ENCODE measurements at regions not wholly inside any gene's neighbourhood (a gene's known extent, or its start where the extent isn't known, plus 50 kb on each side); places are given as distances from the start of the nearest gene placed in this dataset.

GRCh38 chr4:13316354-13316753, 167.8 kb downstream of the RAB28 start:
- no peaks in the 10 kb centered on the region for H3K4me1 ChIP-seq
- H3K36me3 ChIP-seq, result no peaks in the 10 kb centered on the region
- TF ChIP-seq POLR2A (IDR thresholded peaks at IDR 0.05) (no peak), CTCF (IDR thresholded peaks at IDR 0.05) (no peak), EP300 (IDR thresholded peaks at IDR 0.05) (no peak), POLR2AphosphoS5 (IDR thresholded peaks at IDR 0.05) (no peak)
- H3K27ac ChIP-seq, result no peak overlapping the region
- peaks cover 0 to under 1% (median 0%) of the 10 kb centered on the region in 4 donors for H3K9me3 ChIP-seq
- no peak overlapping the region for H3K4me3 ChIP-seq
- no peak for DNase-seq
- no peaks in the 10 kb centered on the region for H3K27me3 ChIP-seq
- WGBS, 2 donors, result 86 to 87% methylated on average over 3 of the region's 3 CpGs
- intact Hi-C loops (cut with DNase I), result no loop called here

GRCh38 chr4:13313856-13314255, 170.3 kb downstream of the RAB28 start:
- no peaks in the 10 kb centered on the region for H3K4me1 ChIP-seq
- no peak for DNase-seq
- no peaks in the 10 kb centered on the region for H3K27me3 ChIP-seq
- no peak overlapping the region for H3K4me3 ChIP-seq
- intact Hi-C loops (cut with DNase I), result no loop called here
- TF ChIP-seq POLR2AphosphoS5 (IDR thresholded peaks at IDR 0.05) (no peak), POLR2A (IDR thresholded peaks at IDR 0.05) (no peak), EP300 (IDR thresholded peaks at IDR 0.05) (no peak), CTCF (IDR thresholded peaks at IDR 0.05) (no peak)
- no peaks in the 10 kb centered on the region for H3K9me3 ChIP-seq
- H3K36me3 ChIP-seq, result no peaks in the 10 kb centered on the region
- no peak overlapping the region for H3K27ac ChIP-seq

- Histone ChIP-seq H3K4me3 (no peak overlapping the region), H3K4me1 (no peaks in the 10 kb centered on the region), H3K27me3 (no peaks in the 10 kb centered on the region), H3K9me3 (no peaks in the 10 kb centered on the region), H3K36me3 (no peaks in the 10 kb centered on the region), H3K27ac (no peak overlapping the region)
- intact Hi-C loops (cut with DNase I), result no loop called here
- no peak for TF ChIP-seq EP300 (IDR thresholded peaks at IDR 0.05)
- no peak for TF ChIP-seq CTCF (IDR thresholded peaks at IDR 0.05)
- no peak for TF ChIP-seq POLR2A (IDR thresholded peaks at IDR 0.05)
- TF ChIP-seq POLR2AphosphoS5 (IDR thresholded peaks at IDR 0.05), result no peak
- 86 to 87% methylated on average over 1 of the region's 1 CpG for WGBS, 2 donors
- no peak for DNase-seq
Measured at GRCh38 chr4:13312264-13312663, 171.9 kb downstream of the RAB28 start.

GRCh38 chr4:13309751-13310150, 174.4 kb downstream of the RAB28 start:
- TF ChIP-seq CTCF (IDR thresholded peaks at IDR 0.05), result no peak
- TF ChIP-seq POLR2A (IDR thresholded peaks at IDR 0.05), result no peak
- no peak for TF ChIP-seq POLR2AphosphoS5 (IDR thresholded peaks at IDR 0.05)
- no peak for TF ChIP-seq EP300 (IDR thresholded peaks at IDR 0.05)
- Histone ChIP-seq H3K36me3 (no peaks in the 10 kb centered on the region), H3K4me3 (no peak overlapping the region), H3K9me3 (no peaks in the 10 kb centered on the region), H3K27me3 (no peaks in the 10 kb centered on the region), H3K4me1 (no peaks in the 10 kb centered on the region), H3K27ac (no peak overlapping the region)
- DNase-seq, result no peak
- WGBS, 2 donors, result 72 to 86% methylated on average over 2 of the region's 2 CpGs
- intact Hi-C loops (cut with DNase I), result no loop called here

GRCh38 chr4:13306356-13306755, 177.8 kb downstream of the RAB28 start:
- Histone ChIP-seq H3K9me3 (no peaks in the 10 kb centered on the region), H3K4me3 (no peak overlapping the region), H3K4me1 (no peaks in the 10 kb centered on the region), H3K36me3 (no peaks in the 10 kb centered on the region), H3K27me3 (no peaks in the 10 kb centered on the region), H3K27ac (no peak overlapping the region)
- 77 to 87% methylated on average over 1 of the region's 1 CpG for WGBS, 2 donors
- TF ChIP-seq POLR2AphosphoS5 (IDR thresholded peaks at IDR 0.05) (no peak), POLR2A (IDR thresholded peaks at IDR 0.05) (no peak), EP300 (IDR thresholded peaks at IDR 0.05) (no peak), CTCF (IDR thresholded peaks at IDR 0.05) (no peak)
- DNase-seq, result no peak
- intact Hi-C loops (cut with DNase I), result no loop called here

Measured in sigmoid colon (tissue), 6 donors.